ENCODE measurements at regions not wholly inside any gene's neighbourhood (a gene's known extent, or its start where the extent isn't known, plus 50 kb on each side); places are given as distances from the start of the nearest gene placed in this dataset.

- ATAC-seq (no peak), DNase-seq (no peak)
These were observed 277.0 kb downstream of the CDH2 start for GRCh38 chr18:27899893-27900292.

DNA sequence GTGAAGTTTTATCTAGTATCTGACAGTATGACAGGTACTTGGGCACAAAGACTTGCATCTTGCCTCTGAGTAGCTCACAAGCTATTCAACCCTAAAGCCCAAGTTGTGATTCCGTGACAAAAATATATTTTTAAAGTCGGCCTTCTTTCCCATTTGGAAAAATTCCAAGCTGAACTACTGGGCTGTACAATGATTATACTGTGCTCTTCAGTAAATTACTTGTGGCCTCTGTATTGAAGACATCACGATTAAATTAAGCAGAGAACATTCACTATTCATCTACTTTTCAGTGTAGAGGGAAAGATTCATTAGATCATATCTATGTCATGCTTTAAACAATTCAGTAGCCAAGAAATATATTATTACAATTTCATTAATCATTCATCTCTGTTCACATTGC is 282.2 kb downstream of the CDH2 start:
- no peak for ATAC-seq

DNA sequence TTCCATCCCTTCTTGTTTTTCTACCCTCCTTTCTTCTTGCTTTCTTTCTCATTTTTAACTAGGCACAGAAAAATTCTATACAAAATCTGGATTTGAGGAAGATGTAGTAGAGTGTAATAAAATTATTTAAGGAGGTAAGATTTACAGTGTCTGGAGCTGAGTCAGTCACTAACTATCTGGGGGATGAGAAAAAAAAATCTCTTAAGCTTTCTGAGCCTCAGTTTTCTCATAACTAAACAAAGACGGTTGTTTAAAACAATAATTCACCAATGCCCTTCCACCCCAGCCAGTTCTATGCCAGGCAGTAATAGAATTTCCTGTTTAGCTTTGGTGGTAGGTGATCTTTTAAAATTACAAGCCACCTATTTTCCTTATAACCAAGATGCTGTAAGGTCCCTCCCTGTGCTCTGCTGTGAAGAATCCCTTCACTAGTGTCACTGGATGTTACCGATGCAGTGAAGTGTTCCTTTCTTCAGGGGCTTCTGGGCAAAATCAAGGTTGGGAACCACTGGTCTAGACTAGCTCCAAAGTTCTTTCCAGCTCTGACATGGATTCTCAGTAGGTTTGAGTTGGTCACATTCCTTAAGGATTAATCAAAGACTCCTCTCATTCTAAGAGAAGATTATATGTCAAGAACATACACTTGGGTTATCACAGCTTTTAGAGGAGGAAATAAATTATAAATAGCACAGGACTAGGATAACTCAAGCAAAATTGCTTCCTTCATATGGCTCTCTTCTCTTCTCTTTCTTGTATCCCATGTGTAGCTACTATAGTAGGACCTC is 289.0 kb downstream of the CDH2 start:
- DNase-seq: no peak
- no peak for ATAC-seq

More for the DNA sequence above, 282.2 kb downstream of the CDH2 start:
- DNase-seq: no peak

GRCh38 chr18:27887287-27887686 is 289.6 kb downstream of the CDH2 start:
- ATAC-seq (no peak), DNase-seq (no peak)

DNA sequence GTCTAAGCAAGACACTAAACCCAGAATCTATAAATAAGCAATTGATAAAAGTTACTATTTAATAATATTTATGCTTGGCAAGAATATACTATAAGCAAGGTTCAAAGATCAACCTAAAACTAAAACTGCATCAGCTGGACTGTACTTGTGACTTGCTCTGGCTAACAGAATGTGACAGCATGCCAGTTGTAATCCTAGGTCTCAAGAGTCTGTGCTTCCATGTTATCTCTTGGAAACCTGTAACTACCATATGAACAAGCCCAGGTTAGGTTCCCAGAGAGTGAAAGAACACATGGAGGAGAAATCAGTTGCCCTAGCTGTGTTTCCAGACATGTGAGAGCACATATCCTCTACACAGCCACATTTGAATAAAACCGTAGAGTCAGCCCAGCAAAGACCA is 297.4 kb downstream of the CDH2 start:
- ATAC-seq (no peak), DNase-seq (no peak)

DNA sequence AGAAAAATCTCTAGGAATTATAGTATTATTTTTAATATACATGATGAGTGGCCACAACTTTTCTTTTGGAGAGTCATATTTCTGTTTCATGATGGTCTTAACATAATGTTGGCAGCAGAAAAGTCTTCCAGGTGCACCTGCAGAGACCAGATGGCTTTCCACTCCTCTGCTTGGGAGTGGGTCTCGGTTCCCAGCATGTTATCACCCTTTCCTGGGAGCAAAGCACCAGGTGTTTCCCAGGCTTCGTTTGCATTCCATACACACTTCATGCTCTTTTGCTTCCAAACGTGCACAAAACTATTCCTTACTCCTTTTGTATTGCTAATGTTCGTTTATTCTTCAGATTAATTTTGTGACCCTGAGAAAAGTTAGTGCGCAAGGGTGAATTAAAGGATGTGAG is 305.2 kb downstream of the CDH2 start:
- DNase-seq: no peak
- ATAC-seq: no peak

DNA sequence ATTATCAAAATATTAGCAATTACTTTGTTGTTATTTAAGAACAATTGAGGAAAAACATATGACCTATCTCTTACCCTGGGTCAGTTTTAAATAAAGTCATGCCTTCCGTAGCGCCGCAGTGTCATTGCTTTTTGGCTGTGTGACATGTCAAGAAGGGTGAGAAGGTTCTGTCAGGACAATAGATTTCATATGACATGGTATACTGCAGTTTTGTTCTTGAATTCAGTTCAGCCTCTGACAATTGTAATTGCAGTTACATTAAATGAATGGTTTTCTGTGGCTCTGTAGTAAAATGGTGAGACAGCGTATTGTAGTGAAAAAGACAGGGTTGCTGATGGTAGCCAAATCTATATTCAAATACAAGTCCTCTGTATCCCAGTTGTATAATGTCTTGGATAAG is 307.2 kb downstream of the CDH2 start:
- no peak for ATAC-seq
- DNase-seq: no peak

DNA sequence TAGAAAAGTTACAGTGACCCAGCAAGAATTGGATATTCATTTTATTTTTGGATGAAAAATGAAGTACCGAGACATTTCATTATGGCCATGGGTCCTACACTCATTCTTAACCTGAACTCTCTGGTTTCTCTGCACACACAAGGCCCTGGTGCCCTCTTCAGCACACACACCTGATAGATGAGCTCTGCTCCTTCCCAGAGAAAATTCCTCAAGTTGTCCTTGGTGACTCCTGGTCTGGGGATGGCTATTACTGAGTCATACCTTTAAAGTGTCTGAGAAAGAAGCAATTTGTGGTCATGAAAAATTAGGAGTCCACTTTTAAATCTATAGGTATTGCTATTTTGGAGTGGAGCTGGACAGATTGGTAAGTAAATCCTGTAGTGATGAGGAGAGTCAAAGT is 311.5 kb downstream of the CDH2 start:
- DNase-seq (no peak), ATAC-seq (no peak)

GRCh38 chr18:27863780-27864430 is 313.0 kb downstream of the CDH2 start:
- DNase-seq (no peak), ATAC-seq (no peak)

- ATAC-seq: no peak
These were observed 314.8 kb downstream of the CDH2 start for GRCh38 chr18:27862041-27862682.

GRCh38 chr18:27861539-27861938 is 315.4 kb downstream of the CDH2 start:
- DNase-seq (no peak), ATAC-seq (no peak)

More at GRCh38 chr18:27862041-27862682, 314.8 kb downstream of the CDH2 start:
- no peak for DNase-seq

- ATAC-seq (no peak), DNase-seq (no peak)
These were observed 316.2 kb downstream of the CDH2 start for GRCh38 chr18:27860701-27861107.

GRCh38 chr18:27860011-27860410 is 316.9 kb downstream of the CDH2 start:
- no peak for ATAC-seq

GRCh38 chr18:27856820-27857219 is 320.1 kb downstream of the CDH2 start:
- ATAC-seq: no peak
- DNase-seq: no peak

More at GRCh38 chr18:27860011-27860410, 316.9 kb downstream of the CDH2 start:
- no peak for DNase-seq

GRCh38 chr18:27855486-27855885 is 321.4 kb downstream of the CDH2 start:
- ATAC-seq: no peak

DNA sequence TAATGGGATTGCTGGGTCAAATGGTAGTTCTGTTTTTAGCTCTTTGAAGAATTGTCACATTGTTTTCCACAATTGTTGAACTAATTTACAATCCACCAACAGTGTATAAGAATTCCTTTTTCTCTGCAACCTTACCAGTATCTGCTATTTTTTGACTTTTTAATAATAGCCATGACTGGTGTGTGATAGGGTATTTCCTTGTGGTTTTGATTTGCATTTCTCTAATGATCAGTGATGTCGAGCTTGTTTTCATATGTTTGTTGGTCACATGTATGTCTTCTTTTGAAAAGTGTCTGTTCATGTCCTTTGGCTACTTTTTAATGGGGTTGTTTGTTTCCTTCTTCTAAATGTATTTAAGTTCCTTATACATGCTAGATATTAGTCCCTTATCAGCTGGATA is 322.3 kb downstream of the CDH2 start:
- no peak for ATAC-seq
- no peak for DNase-seq

More at GRCh38 chr18:27855486-27855885, 321.4 kb downstream of the CDH2 start:
- DNase-seq: no peak

- ATAC-seq (no peak), DNase-seq (no peak)
These were observed 328.6 kb downstream of the CDH2 start for GRCh38 chr18:27848336-27848735.

DNA sequence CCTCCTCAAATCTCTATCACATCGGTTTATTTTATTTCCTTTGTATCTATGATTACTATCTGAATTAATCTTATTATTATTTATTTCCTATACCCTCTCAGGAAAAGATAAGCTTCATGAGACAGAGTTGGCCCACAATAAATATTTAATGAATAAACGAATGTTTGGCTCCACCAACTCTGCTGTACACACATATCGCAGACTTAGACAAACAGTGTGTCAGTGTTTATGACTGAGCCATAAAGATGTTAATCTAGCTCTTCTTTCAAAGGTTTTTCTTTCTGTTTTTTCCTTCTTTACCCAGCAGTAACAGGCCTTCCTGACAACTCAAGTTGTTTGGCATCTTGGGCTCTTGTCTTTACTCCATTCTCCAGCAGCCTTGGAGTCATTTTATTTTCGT is 329.5 kb downstream of the CDH2 start:
- ATAC-seq (no peak), DNase-seq (no peak)

- DNase-seq (no peak), ATAC-seq (no peak)
These were observed 331.0 kb downstream of the CDH2 start for GRCh38 chr18:27845897-27846296.

GRCh38 chr18:27843783-27844777 is 332.9 kb downstream of the CDH2 start:
- ATAC-seq (no peak), DNase-seq (no peak)

DNA sequence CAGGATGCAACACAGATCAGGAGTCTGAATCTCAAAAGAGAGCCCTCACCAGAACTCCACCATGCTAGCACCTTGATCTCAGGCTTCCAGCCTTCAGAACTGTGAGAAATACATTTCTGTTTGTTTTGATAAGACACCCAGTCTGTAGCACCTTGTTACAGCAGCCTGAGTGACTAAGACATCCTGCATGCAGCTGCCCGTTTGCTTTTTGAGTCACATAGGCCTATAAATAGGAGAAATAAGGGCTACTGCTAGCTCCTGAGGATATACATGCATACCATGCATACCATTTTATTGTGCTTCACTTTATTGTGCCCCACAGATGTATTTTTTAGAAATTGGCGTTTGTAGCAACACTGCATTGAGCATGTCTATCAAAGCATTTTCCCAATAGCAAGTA is 337.8 kb downstream of the CDH2 start:
- ATAC-seq (no peak), DNase-seq (no peak)

DNA sequence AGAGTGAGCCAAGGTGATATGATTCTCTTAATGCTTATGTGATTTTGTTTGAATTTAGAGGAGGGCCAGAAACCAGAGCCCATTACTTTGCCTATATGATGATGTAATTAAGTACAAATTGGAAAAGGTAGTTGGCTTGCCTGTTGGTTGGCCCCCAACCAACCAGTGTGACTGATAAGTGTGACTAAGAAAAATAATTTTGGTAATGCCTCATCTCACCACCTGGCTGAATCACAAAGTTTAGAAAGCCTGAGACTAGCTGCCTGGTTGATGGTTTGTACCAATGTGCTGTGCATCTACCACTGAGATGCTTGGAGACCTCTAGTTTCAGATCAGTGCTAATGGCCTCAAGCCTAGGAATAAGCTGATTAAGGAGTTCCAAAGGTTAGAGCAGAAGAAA is 338.7 kb downstream of the CDH2 start:
- no peak for ATAC-seq

More for the DNA sequence above, 338.7 kb downstream of the CDH2 start:
- no peak for DNase-seq
